ENCODE measurements at regions not wholly inside any gene's neighbourhood (a gene's known extent, or its start where the extent isn't known, plus 50 kb on each side); places are given as distances from the start of the nearest gene placed in this dataset.
"Not testable (repeated sequence)": the region's sequence is repeated elsewhere in the genome, so short reads cannot be mapped to it uniquely, and the experiment has no call there.

DNA sequence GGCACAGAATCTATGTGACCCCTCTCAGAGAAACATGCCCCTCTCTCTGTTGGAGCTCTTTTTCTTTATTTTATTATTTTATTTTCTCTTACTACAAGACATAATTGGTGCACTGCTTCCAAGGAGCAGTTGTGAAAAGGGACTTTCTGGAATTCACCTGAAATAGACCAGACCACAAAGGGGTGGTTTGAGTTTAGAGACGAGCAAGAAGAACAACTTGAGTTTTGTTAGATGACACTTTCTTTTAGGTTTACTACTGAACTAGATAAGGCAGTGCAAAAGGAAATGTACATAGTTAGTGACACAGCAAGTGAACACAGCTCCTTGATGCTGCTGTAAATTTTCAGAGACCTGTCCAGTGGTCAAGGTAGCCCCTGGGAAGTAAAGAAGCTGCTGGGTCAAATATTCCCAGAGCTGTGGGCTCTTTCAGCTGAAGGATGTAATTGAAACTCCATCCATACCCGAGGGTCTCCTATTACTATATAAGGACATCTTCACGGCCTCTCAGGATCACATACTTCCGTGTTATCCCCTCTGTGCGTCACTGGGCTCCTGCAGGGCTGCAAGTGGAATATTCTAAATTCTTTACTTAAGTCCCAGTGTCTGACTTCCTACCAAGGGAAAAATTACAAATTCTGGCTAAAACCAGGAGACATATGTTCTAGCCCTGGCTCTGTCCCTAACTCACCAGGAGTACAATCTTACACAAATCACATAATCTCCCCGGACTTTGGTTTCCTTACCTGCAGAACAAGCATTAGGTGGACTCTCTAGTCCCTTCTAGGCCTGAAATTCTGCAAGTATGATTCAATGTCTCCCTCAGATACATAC is 69.1 kb upstream of the ADTRP start:
- H3K36me3 ChIP-seq (ENCODE audit: control insufficient read depth, insufficient read depth, low read length) = no peaks in the 10 kb centered on the region
- no peaks in the 10 kb centered on the region for H3K27me3 ChIP-seq (ENCODE audit: control insufficient read depth, insufficient read depth, low read length)
- CTCF ChIA-PET = interaction anchor here (1.0 kb wide), 1 partner anchor 32 kb away, joined by 3 read pairs; no protein-coding TSS in a partner anchor
- POLR2A ChIA-PET = no interaction called here
- DNase-seq (ENCODE audit: low read depth) = no peak
- H3K4me3 ChIP-seq (ENCODE audit: low read depth, low read length) = no peak overlapping the region
- TF ChIP-seq, protein P1, sequence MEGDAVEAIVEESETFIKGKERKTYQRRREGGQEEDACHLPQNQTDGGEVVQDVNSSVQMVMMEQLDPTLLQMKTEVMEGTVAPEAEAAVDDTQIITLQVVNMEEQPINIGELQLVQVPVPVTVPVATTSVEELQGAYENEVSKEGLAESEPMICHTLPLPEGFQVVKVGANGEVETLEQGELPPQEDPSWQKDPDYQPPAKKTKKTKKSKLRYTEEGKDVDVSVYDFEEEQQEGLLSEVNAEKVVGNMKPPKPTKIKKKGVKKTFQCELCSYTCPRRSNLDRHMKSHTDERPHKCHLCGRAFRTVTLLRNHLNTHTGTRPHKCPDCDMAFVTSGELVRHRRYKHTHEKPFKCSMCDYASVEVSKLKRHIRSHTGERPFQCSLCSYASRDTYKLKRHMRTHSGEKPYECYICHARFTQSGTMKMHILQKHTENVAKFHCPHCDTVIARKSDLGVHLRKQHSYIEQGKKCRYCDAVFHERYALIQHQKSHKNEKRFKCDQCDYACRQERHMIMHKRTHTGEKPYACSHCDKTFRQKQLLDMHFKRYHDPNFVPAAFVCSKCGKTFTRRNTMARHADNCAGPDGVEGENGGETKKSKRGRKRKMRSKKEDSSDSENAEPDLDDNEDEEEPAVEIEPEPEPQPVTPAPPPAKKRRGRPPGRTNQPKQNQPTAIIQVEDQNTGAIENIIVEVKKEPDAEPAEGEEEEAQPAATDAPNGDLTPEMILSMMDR (IDR thresholded peaks at IDR 0.05; ENCODE audit: insufficient read depth, low read depth, low read length) = no peak

DNA sequence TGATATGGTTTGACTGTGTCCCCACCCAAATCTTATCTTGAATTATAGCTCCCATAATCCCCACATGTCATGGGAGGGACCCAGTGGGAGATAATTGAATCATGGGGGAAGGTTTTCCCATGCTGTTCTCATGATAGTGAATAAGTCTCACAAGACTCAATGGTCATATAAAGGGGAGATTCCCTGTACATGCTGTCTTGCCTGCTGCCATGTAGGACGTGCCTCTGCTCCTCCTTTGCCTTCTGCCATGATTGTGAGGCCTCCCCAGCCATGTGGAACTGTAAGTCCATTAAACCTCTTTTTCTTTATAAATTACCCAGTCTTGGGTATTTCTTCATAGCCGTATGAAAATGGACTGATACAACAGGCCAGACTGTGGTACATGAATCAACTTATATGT is 68.5 kb upstream of the ADTRP start:
- CTCF ChIA-PET = interaction anchor here (1.0 kb wide), 1 partner anchor 31 kb away, joined by 3 read pairs; no protein-coding TSS in a partner anchor
- H3K36me3 ChIP-seq (ENCODE audit: control insufficient read depth, insufficient read depth, low read length); POLR2A ChIA-PET; H3K4me3 ChIP-seq (ENCODE audit: low read depth, low read length); H3K27me3 ChIP-seq (ENCODE audit: control insufficient read depth, insufficient read depth, low read length); DNase-seq (ENCODE audit: low read depth): not testable (repeated sequence)

DNA sequence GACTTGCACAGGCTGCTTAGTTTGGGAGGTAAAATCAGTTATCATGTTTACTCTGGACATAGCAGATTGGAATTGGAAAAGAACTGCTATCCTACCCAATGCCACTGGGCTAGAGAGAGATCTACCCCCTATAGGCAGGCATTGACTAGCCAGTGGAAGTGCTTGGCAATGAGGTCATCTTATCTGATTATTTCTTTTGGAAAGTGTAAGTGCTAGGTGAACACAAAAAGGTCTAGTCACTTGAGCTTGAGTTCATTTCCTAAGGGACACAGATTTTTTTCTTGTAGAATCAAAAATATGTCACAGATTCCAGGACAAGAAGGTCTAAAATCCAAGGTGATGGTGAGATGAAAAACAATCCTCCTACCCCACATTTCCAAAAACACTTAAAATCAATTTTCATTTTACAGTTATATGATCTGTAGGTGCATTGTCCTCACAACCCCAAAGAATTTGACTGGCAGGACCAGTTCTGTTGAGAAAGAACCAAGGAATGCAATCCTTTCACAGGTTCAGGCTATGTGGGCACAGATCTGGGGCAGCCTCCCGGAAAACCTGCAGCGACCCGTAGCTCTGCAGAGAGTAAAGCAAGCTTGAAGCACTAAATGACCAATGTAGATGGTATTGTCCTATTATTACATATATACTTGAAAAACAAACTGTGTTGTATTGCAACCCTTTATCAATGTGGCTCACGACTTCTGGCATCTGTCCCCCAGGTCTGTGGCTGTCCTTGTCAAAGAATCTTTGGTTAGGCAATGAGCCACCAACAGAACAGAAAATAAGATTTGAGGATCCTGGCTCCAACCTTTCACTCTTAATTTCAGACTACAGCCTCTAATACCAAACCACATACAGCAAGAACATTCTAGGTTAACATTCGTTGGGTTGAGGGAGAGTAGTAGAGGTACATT is 67.3 kb upstream of the ADTRP start:
- Histone ChIP-seq H3K36me3 (ENCODE audit: control insufficient read depth, insufficient read depth, low read length) (no peaks in the 10 kb centered on the region), H3K27me3 (ENCODE audit: control insufficient read depth, insufficient read depth, low read length) (no peaks in the 10 kb centered on the region), H3K4me3 (ENCODE audit: low read depth, low read length) (no peak overlapping the region)
- ChIA-PET POLR2A (no interaction called here), CTCF (interaction anchor here (0.5 to 1.6 kb wide), 2 partner anchors 17 to 107 kb away, joined by 3 to 4 read pairs; no protein-coding TSS in a partner anchor)
- DNase-seq (ENCODE audit: low read depth) = no peak
- TF ChIP-seq, protein P1 (IDR thresholded peaks at IDR 0.05; ENCODE audit: insufficient read depth, low read depth, low read length) = no peak

GRCh38 chr6:11842795-11843194 is 64.2 kb upstream of the ADTRP start:
- H3K36me3 ChIP-seq (ENCODE audit: control insufficient read depth, insufficient read depth, low read length); H3K27me3 ChIP-seq (ENCODE audit: control insufficient read depth, insufficient read depth, low read length); CTCF ChIA-PET; DNase-seq (ENCODE audit: low read depth); H3K4me3 ChIP-seq (ENCODE audit: low read depth, low read length); POLR2A ChIA-PET: not testable (repeated sequence)

DNA sequence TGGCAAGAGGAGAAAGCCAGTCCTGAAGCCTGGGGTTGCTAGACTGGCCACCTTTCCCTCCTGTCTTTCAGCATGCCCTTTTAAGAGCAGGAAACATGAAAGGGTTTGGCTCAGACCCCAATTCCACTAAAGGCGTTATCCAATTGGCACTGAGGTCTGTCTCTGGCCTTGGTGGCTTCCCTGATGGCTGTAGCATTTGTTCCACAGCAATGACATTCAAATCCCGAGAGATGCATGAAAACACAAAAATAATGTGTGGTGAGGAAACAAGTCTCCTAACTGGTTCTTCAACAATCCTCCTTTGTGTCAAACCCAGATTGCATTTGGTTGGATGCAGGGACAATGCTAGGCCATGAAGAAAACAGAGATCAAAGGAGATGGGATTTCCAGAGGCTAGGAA is 56.5 kb upstream of the ADTRP start:
- ChIA-PET POLR2A (no interaction called here), CTCF (no interaction called here)
- Histone ChIP-seq H3K36me3 (ENCODE audit: control insufficient read depth, insufficient read depth, low read length) (no peaks in the 10 kb centered on the region), H3K4me3 (ENCODE audit: low read depth, low read length) (no peak overlapping the region), H3K27me3 (ENCODE audit: control insufficient read depth, insufficient read depth, low read length) (no peaks in the 10 kb centered on the region; the same call in 1 of the 2 replicates)
- DNase-seq (ENCODE audit: low read depth) = no peak
- TF ChIP-seq, protein P1 (IDR thresholded peaks at IDR 0.05; ENCODE audit: insufficient read depth, low read depth, low read length) = no peak

Data from BJ (cell line).